Urinary bladder (tissue), 3 donors: ENCODE measurements at regions not wholly inside any gene's neighbourhood (a gene's known extent, or its start where the extent isn't known, plus 50 kb on each side); places are given as distances from the start of the nearest gene placed in this dataset.
"Not testable (repeated sequence)": the region's sequence is repeated elsewhere in the genome, so short reads cannot be mapped to it uniquely, and the experiment has no call there.

Experiments
- DNase-seq: peaks from one replicate; pipeline ENCODE4 v3.0.0-alpha.2; 2015; ENCODE audit errors: extremely low spot score
- H3K27ac ChIP-seq: one replicate; pipeline ENCODE4 v1.5.1; 2013; ENCODE audit warnings: low read depth, mild to moderate bottlenecking, moderate library complexity
- H3K36me3 ChIP-seq: one replicate; pipeline ENCODE4 v1.6.1; 2013; ENCODE audit warnings: mild to moderate bottlenecking, moderate library complexity; ENCODE audit not compliant: insufficient read depth
- H3K4me1 ChIP-seq: one replicate; pipeline ENCODE4 v1.6.1; 2013; ENCODE audit warnings: mild to moderate bottlenecking, moderate library complexity; ENCODE audit not compliant: insufficient read depth
- H3K4me3 ChIP-seq: one replicate; pipeline ENCODE4 v1.5.1; 2013; ENCODE audit warnings: low read depth, low read length
- WGBS: extraction: QIAGEN DNeasy Blood & Tissue Kit; methylation state at CpG from one replicate; pipeline ENCODE4 v1.1.7; 2013; 5-methylcytosine and 5-hydroxymethylcytosine counted together
- donor health status: healthy with polysubstance abuse.
- donor health status: healthy.

DNA sequence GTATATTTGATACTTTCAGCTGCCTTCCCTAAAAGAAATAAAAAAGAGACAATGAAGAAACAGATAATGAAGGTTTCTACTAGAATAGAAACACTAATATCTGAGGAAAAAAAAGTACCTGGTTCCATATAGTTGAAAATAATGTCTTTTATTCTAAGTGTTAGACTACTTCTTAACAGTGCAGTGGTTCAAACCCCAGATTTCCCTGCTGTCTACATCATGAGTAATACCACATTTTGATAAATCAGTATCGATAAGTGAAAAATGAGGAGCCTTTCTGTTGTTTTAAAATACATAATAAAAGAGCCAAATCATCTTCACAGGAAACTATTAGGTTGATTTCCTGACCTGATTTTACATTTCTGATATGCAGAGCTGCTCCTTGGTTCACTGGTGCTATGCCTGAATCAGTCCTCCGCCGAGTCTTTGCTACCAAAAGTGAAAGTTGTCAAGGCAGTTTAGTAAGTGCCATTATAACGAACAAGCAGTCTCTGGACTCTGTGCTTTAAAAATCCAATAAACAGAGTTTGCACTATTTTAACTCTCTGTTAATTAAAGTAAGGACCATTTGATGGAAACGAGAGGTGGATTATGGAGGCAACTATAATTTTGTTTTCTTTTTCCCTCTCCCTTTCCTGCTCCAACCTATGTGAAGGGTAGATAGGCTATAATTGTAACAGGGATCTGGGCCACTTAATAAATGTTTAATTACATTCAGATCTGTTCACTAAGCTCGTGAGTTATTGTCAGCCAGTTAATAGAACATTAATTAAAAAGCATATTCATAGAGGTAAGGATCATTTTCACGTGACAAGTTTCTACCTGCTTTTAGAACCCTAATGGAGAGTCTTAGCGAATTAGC is 724.5 kb upstream of the RAG2 start:
- Histone ChIP-seq H3K27ac (no peak overlapping the region), H3K36me3 (no peaks in the 10 kb centered on the region), H3K4me1 (no peaks in the 10 kb centered on the region), H3K4me3 (no peak overlapping the region)
- WGBS: 81% methylated on average over 8 of the region's 8 CpGs
- no peak for DNase-seq

DNA sequence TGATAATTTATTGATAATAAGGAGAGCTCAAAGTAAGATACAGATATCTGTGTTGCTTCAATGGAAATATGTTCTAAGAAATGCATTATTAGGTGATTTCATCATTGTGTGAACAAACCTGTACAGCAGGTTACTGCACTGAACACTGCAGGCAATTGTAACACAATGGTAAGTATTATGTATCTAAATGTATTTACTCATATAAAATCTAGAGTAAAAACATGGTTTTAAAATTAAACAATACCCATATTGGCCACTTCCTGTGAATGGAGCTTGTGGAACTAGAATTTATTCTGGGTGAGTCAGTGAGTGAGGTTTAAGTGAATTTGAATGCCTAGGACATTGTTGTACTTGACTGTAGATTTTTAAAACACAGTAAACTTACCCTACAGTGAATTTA is 722.9 kb upstream of the RAG2 start:
- Histone ChIP-seq H3K4me3 (no peak overlapping the region), H3K27ac (no peak overlapping the region), H3K36me3 (no peaks in the 10 kb centered on the region), H3K4me1 (no peaks in the 10 kb centered on the region)
- no peak for DNase-seq

DNA sequence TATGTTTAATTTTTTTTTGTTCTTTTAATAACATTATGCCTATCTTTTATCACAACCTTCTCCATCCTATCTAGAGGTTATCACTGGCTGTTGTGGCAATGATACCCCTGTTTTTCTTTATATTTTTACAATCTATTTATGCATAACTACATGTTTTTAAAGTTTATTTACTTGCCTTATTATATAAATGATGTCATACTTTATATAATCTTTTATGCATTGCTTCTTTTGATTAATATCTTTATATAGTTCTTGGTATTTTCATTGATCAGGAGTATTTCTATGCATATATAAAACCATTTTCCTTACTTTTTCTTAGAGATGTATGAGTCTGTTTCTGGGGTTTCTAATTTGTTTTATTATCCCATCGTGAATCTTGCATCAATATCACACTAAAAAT is 719.8 kb upstream of the RAG2 start:
- no peak overlapping the region for H3K27ac ChIP-seq
- no peaks in the 10 kb centered on the region for H3K4me1 ChIP-seq
- WGBS: 75% methylated on average over 1 of the region's 1 CpG
- DNase-seq: no peak
- H3K36me3 ChIP-seq: no peaks in the 10 kb centered on the region
- no peak overlapping the region for H3K4me3 ChIP-seq

DNA sequence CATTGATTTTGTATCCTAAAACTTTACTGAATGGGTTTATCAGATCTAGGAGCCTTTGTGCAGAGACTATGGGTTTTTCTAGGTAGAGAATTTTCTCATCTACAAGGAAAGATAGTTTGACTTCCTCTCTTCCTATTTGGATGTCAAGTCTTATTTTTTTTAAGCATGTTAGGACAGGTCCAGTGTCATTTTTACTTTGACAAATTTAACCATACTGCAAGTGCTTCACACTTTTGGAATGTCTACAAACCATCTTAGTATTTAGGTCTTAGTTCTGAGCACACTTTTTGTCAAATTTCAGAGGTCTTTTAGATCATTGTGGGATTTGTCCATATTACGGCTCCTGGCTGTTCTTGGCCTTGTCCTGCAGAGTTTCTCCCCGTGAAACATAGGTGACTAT is 715.2 kb upstream of the RAG2 start:
- H3K4me3 ChIP-seq: no peak overlapping the region
- H3K4me1 ChIP-seq: no peaks in the 10 kb centered on the region
- no peaks in the 10 kb centered on the region for H3K36me3 ChIP-seq
- DNase-seq: no peak
- H3K27ac ChIP-seq: no peak overlapping the region
- 75% methylated on average over 2 of the region's 2 CpGs for WGBS

DNA sequence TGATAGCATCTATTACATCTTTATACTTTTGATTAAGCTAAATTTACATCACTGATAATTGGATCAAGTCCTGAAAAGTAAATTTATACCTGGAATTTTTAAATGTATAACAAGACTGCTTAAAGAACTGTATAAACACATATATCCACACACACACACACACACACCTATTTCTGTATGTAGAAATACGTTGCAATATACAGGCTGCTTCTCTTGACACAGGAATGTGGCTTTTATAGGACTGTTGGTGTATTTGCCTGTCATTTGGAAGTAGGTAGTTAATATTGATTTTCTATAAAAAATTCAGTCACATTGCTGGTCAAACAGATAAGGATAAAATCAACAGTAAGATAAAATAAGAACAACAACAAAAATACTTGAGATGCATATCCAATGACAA is 708.5 kb upstream of the RAG2 start:
- Histone ChIP-seq H3K27ac (no peak overlapping the region), H3K36me3 (no peaks in the 10 kb centered on the region), H3K4me1 (no peaks in the 10 kb centered on the region), H3K4me3 (no peak overlapping the region)
- WGBS: 46% methylated on average over 1 of the region's 1 CpG
- DNase-seq: no peak

DNA sequence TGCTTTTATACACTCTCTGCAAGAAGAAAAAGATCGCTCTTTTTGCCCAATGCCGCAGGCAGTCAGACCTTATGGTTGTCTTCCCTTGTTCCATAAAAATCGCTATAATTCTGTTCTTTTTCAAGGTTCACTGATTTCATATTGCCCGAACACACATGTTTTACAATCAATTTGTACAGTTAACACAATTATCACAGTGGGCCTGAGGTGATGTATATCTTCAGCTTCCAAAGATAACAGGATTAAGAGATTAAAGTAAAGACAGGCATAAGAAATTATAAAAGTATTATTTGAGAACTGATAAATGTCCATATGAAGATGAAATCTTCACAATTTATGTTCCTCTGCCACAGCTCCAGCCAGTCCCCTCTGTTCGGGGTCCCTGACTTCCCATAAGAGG is 703.4 kb upstream of the RAG2 start:
- not testable (repeated sequence) for H3K4me1 ChIP-seq, H3K4me3 ChIP-seq, DNase-seq, H3K36me3 ChIP-seq, H3K27ac ChIP-seq
- WGBS: 81% methylated on average over 5 of the region's 5 CpGs

DNA sequence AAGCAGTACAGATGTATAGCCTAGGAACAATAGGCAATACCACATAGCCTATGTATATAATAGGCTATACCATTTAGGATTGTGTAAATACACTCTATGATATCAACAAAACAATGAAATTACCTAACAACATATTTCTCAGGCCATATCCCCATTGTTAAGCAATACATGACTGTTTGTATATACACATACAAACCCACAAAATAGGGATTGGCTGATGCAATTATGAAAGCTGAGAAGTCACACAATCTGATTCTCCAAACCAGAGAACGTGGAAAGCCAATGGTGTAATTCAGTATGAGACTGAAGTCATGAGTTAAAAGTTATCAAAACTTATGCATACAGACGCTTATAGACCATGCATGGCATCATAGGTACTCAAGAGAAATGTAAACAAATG is 700.1 kb upstream of the RAG2 start:
- no peak for DNase-seq
- WGBS: 56% methylated on average over 2 of the region's 2 CpGs

DNA sequence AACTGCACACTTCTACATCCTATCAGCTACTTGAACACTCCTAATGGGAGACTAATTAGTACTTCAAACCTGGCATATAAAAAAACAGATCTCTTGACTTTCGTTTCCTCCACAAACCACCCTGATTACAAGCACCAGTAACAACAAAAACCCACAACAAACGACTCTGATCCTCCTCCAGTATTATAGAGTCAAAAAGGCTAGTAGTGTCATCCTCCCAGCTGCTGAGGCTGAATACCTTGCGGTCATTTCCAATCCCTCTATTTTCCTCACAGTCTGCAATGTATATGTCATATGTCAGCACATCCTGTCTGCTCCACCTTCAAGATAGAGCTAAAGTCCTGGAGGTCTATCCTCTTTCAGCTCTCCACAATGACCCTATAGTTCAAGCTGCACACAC is 688.9 kb upstream of the RAG2 start:
- DNase-seq: no peak
- Histone ChIP-seq H3K4me3 (no peak overlapping the region), H3K27ac (no peak overlapping the region), H3K36me3 (no peaks in the 10 kb centered on the region), H3K4me1 (no peaks in the 10 kb centered on the region)
- WGBS: 68% methylated on average over 3 of the region's 3 CpGs

More for the DNA sequence above, 700.1 kb upstream of the RAG2 start:
- no peak overlapping the region for H3K27ac ChIP-seq
- no peak overlapping the region for H3K4me3 ChIP-seq
- H3K4me1 ChIP-seq: no peaks in the 10 kb centered on the region
- no peaks in the 10 kb centered on the region for H3K36me3 ChIP-seq

DNA sequence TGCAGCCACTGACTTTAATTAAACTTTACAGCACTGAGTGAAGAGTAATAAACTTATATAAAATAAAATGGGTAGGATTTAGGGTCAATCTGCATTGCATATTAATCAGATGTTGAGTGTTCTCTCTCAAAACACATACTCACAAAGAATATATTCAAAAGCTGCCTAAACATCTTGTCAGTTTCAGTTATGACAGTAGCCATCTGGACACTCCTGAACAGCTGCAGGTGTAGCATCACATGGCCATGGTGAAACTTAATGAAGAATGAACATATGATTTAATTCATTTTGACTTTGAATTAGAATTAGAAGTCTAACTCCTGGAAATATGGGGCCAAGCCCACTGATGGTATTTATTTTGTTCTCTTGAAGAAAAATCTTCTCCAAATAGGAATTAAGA is 684.3 kb upstream of the RAG2 start:
- Histone ChIP-seq H3K36me3 (peaks cover 2% of the 10 kb centered on the region), H3K4me3 (no peak overlapping the region), H3K4me1 (no peaks in the 10 kb centered on the region), H3K27ac (no peak overlapping the region)
- DNase-seq: no peak

DNA sequence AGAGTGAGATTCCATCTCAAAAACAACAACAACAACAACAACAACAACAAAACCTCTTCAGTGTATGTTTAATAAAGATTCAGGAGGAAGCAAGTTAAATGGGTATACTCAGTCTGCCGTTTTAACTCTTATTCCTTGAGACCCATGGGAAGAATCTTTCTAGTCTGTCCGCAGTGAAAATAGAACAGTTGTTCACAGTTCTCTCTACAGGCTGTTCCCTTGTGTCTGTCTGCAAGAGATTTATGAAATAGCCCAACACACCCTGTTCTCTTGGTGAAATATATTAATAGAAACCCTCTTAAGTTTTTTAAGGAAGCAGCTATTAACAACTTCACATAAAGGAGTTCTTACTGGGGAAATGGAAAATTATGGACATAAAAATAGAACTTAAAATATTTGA is 682.2 kb upstream of the RAG2 start:
- no peak for DNase-seq
- Histone ChIP-seq H3K36me3 (peaks cover 2% of the 10 kb centered on the region), H3K27ac (no peak overlapping the region), H3K4me1 (no peaks in the 10 kb centered on the region), H3K4me3 (no peak overlapping the region)
- WGBS: 58% methylated on average over 2 of the region's 2 CpGs

DNA sequence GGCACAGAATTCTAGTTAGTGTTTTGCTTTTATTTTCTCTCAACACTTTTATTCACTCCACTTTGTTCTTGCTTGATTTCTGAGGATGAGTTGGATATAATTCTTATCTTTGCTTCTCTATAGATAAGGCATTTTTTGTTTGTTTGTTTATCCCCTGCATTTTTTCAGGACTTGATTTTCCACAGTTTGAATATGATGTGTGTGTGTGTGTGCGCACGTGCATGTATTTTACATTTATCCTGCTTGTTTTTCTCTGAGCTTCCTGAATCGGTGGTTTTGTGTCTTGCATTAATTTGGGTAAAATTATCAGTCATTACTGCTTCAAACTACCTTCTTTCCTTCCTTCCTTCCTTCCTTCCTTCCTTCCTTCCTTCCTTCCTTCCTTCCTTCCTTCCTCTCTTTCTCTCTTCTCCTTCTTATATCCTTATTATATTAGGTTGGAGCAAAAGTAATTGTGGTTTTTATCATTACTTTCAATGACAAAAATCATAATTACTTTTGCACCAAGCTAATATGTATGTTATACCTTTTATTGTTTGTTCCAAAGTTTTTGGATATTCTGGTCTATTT is 679.9 kb upstream of the RAG2 start:
- H3K36me3 ChIP-seq: peaks cover 2% of the 10 kb centered on the region
- no peak overlapping the region for H3K4me3 ChIP-seq
- no peak overlapping the region for H3K27ac ChIP-seq
- no peaks in the 10 kb centered on the region for H3K4me1 ChIP-seq
- no peak for DNase-seq
- WGBS: 90% methylated on average over 3 of the region's 3 CpGs

DNA sequence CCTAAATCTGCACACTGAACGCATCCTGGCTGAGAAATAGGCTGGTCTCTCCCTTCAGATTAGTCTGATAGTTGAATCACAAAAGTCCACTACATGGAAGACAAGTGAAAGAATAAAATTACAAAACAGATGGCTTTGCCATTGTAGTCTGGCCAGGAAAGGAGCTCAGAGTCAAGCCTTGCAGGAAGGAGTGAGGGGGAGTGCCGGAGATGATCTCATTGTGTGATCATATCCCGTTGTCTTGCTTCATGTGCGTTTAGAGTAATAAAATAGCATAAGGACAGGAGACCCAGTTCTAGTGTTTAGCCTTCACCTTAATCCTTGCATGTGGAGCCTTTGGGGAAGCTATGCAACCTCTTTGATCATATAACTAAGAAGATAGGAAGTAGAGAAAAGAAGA is 666.7 kb upstream of the RAG2 start:
- H3K36me3 ChIP-seq: no peaks in the 10 kb centered on the region
- DNase-seq: no peak
- no peaks in the 10 kb centered on the region for H3K4me1 ChIP-seq
- H3K4me3 ChIP-seq: no peak overlapping the region
- WGBS: 52% methylated on average over 4 of the region's 4 CpGs
- H3K27ac ChIP-seq: no peak overlapping the region

DNA sequence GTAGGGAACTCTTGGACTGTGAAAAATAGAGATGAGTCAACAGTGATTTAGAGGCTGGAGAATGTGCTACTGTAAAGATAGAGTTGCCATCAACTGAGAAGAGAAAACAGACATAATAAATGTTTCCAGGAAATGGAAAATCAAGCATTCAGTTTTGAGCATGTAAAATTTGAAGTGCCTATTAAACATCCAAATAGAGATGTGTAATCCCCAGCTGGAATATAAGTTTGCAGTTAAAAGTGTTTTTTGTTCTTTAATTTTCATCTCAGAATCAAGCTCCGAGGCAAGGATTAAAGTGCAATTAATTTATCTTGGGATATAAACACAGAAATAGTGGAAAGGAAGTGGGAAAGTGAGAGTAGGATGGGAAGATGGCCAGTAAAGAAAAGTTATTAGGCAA is 666.0 kb upstream of the RAG2 start:
- Histone ChIP-seq H3K27ac (no peak overlapping the region), H3K36me3 (no peaks in the 10 kb centered on the region), H3K4me1 (no peaks in the 10 kb centered on the region), H3K4me3 (no peak overlapping the region)
- 46% methylated on average over 1 of the region's 1 CpG for WGBS
- no peak for DNase-seq

DNA sequence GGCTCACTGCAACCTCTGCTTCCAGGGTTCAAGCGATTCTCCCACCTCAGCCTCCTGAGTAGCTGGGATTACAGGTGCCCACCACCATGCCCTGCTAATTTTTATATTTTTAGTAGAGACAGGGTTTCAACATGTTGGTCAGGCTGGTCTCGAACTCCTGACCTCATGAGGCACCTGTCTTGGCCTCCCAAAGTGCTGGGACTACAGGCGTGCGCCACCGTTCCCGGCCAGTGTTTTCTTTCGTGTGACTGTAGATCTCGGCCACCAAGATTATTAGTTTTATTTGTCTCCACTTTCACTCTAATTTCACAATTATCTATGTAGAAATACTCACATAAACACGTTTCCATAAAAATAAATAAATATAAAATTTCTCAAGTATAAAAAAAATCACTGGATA is 665.4 kb upstream of the RAG2 start:
- not testable (repeated sequence) for DNase-seq, H3K4me1 ChIP-seq, H3K4me3 ChIP-seq, H3K27ac ChIP-seq, H3K36me3 ChIP-seq
- 91% methylated on average over 9 of the region's 9 CpGs for WGBS
